ENCODE measurements at regions not wholly inside any gene's neighbourhood (a gene's known extent, or its start where the extent isn't known, plus 50 kb on each side); places are given as distances from the start of the nearest gene placed in this dataset.

GRCh38 chr10:90245623-90246022, 544.2 kb downstream of the KIF20B start:
- TF ChIP-seq, protein P1, sequence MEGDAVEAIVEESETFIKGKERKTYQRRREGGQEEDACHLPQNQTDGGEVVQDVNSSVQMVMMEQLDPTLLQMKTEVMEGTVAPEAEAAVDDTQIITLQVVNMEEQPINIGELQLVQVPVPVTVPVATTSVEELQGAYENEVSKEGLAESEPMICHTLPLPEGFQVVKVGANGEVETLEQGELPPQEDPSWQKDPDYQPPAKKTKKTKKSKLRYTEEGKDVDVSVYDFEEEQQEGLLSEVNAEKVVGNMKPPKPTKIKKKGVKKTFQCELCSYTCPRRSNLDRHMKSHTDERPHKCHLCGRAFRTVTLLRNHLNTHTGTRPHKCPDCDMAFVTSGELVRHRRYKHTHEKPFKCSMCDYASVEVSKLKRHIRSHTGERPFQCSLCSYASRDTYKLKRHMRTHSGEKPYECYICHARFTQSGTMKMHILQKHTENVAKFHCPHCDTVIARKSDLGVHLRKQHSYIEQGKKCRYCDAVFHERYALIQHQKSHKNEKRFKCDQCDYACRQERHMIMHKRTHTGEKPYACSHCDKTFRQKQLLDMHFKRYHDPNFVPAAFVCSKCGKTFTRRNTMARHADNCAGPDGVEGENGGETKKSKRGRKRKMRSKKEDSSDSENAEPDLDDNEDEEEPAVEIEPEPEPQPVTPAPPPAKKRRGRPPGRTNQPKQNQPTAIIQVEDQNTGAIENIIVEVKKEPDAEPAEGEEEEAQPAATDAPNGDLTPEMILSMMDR (IDR thresholded peaks at IDR 0.05): no peak
- no peak for TF ChIP-seq POLR2A (IDR thresholded peaks at IDR 0.05)
